Fibroblast of skin of left quadriceps (primary cell): ENCODE measurements at regions not wholly inside any gene's neighbourhood (a gene's known extent, or its start where the extent isn't known, plus 50 kb on each side); places are given as distances from the start of the nearest gene placed in this dataset.
"Not testable (repeated sequence)": the region's sequence is repeated elsewhere in the genome, so short reads cannot be mapped to it uniquely, and the experiment has no call there.

Source experiments
- DNase-seq, 2 experiments: peaks; one replicate each; pipeline ENCODE4 v3.0.0-alpha.2; 2013; ENCODE audit warnings: low read depth in 2 of 2

DNA sequence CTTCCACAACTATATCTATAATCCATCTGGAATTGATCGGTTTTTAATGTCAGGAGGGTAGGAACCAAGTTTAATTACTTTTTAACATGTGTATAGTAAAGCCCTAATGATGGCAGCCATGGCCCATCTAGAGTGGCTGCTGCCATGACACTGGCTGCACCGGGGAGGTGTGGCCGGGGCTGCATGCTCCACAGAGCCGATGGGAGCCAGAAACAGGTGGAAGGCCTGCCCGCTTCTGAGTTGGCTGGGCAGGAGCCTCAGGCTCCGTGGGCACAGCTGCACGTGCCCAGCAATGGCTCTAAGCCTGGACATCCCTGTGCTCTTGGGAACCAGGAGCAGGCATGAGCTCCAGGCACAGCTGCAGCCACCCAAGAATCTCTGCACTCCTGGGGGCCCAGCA is 73.0 kb downstream of the GBP6 start:
- DNase-seq, result no peak

DNA sequence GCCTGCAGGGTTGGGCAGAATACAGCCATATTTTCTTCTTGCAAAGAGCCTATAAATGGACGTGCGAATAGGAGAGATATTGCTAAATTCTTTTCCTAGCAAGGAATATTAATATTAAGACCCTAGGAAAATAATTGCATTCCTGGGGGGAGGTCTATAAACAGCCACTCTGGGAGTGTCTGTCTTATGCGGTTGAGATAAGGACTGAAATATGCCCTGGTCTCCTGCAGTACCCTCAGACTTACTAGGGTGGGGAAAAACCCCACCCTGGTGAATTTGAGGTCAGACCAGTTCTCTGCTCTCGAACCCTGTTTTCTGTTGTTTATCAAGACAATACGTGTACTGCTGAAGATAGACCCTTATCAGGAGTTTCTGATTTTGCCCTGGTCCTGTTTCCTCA is 74.4 kb downstream of the GBP6 start:
- DNase-seq, result not testable (repeated sequence)

DNA sequence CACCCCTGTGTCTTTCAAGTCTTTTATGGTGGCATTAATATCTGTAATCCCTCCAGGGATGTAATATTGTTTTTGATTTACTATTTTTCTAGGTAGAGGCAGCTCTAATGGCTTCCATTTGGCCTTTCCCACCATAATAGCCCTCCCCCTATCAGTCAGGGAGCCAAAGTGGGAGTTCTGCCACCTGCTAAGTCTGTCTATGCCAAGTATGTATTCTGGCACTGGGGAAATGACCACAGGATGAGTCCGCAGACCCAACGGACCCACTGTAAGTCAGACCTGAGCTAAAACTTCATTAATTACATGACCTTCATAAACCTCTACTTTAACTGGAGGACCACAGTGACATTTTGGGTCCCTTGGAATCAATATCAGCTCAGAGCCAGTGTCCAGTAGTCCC is 77.1 kb downstream of the GBP6 start:
- DNase-seq, result no peak

GRCh38 chr1:89444791-89445190 is 79.8 kb upstream of the LRRC8B start:
- DNase-seq, result no peak

DNA sequence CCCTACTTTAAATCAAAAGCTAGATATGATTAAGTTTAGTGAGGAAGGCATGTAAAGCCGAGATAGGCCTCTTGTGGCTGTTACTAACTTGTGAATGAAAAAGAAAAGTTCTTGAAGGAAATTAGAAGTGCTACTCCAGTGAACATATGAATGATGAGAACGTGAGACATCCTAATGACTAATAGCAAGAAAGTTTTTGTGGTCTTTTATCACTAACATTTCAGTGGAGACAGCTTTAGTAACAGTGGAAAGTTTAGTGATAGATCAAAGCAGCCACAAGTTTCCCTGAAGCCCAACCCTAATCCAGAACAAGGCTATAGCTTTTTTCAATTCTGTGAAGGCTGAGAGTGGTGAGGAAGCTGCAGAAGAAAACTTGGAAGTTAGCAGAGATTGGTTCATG is 73.6 kb upstream of the LRRC8B start:
- DNase-seq, result peak; percentile 34 to 46

DNA sequence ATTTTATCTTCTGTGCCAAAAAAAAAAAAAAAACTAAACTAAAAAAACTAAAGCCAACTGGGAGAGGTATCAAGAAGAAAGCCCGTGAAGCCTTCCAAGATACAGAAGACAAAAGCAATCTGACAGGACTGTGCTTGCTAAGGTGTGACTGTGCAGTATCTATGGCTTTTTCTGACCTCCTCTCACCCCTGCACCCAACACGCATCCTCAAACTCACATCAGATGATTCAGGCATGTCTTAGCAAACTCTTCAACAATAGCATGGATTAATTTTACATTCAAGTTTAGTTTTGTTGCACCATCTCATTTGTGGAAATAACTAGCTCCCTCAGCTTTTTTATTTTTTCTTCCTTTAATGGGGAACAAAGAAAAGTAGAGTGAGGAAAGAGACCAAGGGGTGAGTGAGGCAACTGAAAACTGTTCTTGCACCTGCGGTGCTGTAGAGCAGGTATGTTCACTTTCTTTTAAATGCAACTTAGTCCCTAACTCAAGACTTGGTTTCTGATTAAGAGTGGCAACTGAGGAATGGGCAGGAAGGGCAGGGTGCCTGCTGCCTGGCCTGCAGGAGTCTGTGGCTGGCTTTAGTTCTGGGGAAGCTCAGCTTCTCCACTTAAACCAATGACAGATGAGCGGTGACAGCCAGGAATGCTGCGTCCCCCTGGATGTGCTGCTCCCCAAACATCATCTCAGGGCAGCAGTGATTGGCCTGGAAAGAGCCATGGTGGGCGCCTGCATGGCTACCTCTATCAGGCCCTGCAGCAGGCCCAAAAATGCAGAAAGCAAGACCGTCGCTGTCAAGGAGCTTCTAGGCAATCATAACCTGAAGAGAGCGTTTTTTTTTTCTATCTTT is 71.3 kb upstream of the LRRC8B start:
- DNase-seq, result no peak

GRCh38 chr1:89454845-89455521 is 69.6 kb upstream of the LRRC8B start:
- peak; percentile 17 to 27 for DNase-seq

GRCh38 chr1:89457046-89457445 is 67.6 kb upstream of the LRRC8B start:
- no peak for DNase-seq

- no peak for DNase-seq
Measured at GRCh38 chr1:89459081-89459480, 65.5 kb upstream of the LRRC8B start.

DNA sequence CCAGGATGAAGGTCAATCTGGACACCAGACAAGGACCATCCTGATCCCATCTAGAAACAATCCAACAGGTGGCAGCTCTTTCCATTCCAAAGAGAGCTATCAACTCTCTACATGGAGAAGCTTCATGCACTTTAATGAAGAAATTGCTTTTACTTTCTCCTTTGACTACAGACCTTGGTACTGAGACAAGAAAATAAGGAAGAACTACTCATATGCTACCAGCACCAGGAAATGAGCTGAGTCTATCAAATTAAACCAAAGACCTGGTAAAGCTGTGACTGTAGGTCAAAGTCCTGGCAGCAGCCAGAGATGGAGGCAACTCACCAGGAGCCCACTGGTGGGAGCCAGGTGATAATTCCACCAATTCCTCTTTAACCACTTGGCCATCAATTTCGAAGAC is 64.3 kb upstream of the LRRC8B start:
- DNase-seq, result no peak

- no peak for DNase-seq
Measured at GRCh38 chr1:89462250-89462649, 62.4 kb upstream of the LRRC8B start.

- DNase-seq, result no peak
Measured at GRCh38 chr1:89464008-89464407, 60.6 kb upstream of the LRRC8B start.

- no peak for DNase-seq
Measured at GRCh38 chr1:89465201-89465600, 59.4 kb upstream of the LRRC8B start.

GRCh38 chr1:89466307-89466930 is 58.2 kb upstream of the LRRC8B start:
- DNase-seq, result no peak

DNA sequence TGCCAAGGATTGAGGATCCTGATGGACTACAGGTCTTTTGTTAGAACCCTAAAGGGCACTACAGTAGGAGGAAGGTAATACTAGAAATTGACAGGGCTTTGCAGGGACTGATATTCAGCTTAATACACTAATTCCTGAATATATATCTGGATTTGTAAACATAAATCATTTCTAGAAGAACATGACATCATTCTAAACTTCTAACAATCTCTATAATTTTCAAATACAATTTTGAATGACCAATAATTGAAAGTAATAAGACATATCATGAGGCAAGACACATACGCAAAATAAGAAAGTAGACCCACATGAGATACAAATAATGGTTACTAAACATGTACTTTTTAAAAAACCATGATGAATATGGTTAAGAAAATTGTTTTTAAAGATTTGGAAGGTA is 52.4 kb upstream of the LRRC8B start:
- DNase-seq, result no peak

DNA sequence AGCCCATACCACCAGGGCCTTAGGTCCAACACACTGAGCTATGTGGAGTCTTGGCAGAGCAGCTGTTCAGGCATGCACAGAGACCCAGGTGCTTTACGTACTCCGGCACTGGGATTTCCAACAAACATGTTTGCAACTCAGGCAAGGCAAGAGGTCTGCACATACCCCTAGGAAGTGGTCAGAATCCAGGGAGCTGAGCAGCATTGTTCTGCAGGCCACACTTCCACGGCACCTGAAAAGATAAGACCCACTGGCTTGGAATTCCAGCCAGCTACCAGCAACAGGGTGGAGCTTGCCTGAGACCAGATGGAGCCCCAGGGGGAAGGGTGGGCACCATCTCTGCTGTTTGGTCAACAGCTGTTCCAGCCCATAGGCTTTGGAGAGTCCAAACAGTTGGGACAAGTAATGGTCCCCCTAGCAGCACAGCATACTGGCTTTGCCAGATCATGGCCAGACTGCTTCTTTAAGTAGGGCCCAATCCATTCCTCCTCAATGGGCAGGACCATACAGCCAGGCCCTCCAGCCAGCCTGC is 51.7 kb upstream of the LRRC8B start:
- no peak for DNase-seq
